T-cell (primary cell): ENCODE measurements at regions not wholly inside any gene's neighbourhood (a gene's known extent, or its start where the extent isn't known, plus 50 kb on each side); places are given as distances from the start of the nearest gene placed in this dataset.

ENCODE experiments used
- ATAC-seq, 4 experiments: fragments of 200-7000 bp in 3 of 4; fragments of 150-1000 bp in 1 of 4; cut with Tn5 transposase; replicated peaks in 1 of 4; 1 replicate in 3 of 4; 2 replicates in 1 of 4; pipeline ENCODE4 v1.10.0; 2021; ENCODE audit warnings: moderate library complexity in 3 of 4, mild to moderate bottlenecking in 2 of 4, moderate number of reproducible peaks in 1 of 4
- CTCF ChIA-PET, 2 donors: fragments of 300-600 bp; sonication (Branson Sonifier 250); formaldehyde crosslinking; loops; one replicate each; lab custom pipeline; 2022; ENCODE audit warnings: antibody characterized with exemption in 2 of 2; lab: Charles Lee
- POLR2A ChIA-PET, 2 donors: fragments of 300-600 bp; sonication (Branson Sonifier 250); formaldehyde crosslinking; loops; one replicate each; lab custom pipeline; 2022; ENCODE audit warnings: antibody characterized with exemption in 2 of 2; lab: Charles Lee
- DNase-seq, 35 experiments: peaks; one replicate each; pipeline versions ENCODE4 v3.0.0 to v3.0.0-alpha.2; 2013 to 2023
- H3K27ac ChIP-seq: one replicate; pipeline ENCODE4 v1.5.1; 2013; ENCODE audit warnings: low read length
- H3K27me3 ChIP-seq, 2 experiments: replicated peaks in 1 of 2; 1 replicate in 1 of 2; 2 replicates in 1 of 2; pipeline versions ENCODE4 v1.6.1 to v1.7.0; 2013; ENCODE audit warnings: low read length in 1 of 2, mixed read lengths in 1 of 2; ENCODE audit not compliant: control insufficient read depth in 2 of 2, insufficient read depth in 2 of 2; ENCODE audit errors: extremely low read depth in 1 of 2
- H3K36me3 ChIP-seq, 2 donors: 1 replicate in 1 of 2; 2 replicates in 1 of 2; pipeline versions ENCODE4 v1.6.1 to v1.7.0; 2013; ENCODE audit warnings: low read length in 1 of 2; ENCODE audit not compliant: control insufficient read depth in 2 of 2, insufficient read depth in 1 of 2; ENCODE audit errors: extremely low read depth in 1 of 2
- H3K4me1 ChIP-seq, 2 experiments: 1 replicate in 1 of 2; 2 replicates in 1 of 2; pipeline versions ENCODE4 v1.6.1 to v1.7.0; 2013; ENCODE audit warnings: low read length in 2 of 2, mixed read lengths in 1 of 2; ENCODE audit not compliant: insufficient read depth in 2 of 2, control insufficient read depth in 1 of 2; ENCODE audit errors: extremely low read depth in 1 of 2
- H3K4me3 ChIP-seq, 2 donors: 1 replicate in 1 of 2; 2 replicates in 1 of 2; pipeline versions ENCODE4 v1.5.1 to v1.7.0; 2013; ENCODE audit warnings: mild to moderate bottlenecking in 2 of 2, low read length in 1 of 2, moderate library complexity in 1 of 2; ENCODE audit not compliant: control insufficient read depth in 1 of 2; ENCODE audit errors: extremely low read depth in 1 of 2
- H3K9me3 ChIP-seq: 2 replicates; pipeline ENCODE4 v1.7.0; 2013
- H3K27ac Mint-ChIP-seq, 2 donors: one replicate each; pipeline ENCODE4 v1.8.0; 2020 to 2021; ENCODE audit warnings: mild to moderate bottlenecking in 2 of 2, mixed read lengths in 2 of 2
- H3K27me3 Mint-ChIP-seq, 2 donors: one replicate each; pipeline ENCODE4 v1.8.0; 2021 to 2022; ENCODE audit warnings: mixed read lengths in 2 of 2
- H3K36me3 Mint-ChIP-seq: one replicate; pipeline ENCODE4 v1.8.0; 2021; ENCODE audit warnings: mixed read lengths
- H3K4me1 Mint-ChIP-seq, 3 donors: one replicate each; pipeline ENCODE4 v1.8.0; 2020 to 2022; ENCODE audit warnings: mixed read lengths in 3 of 3, mild to moderate bottlenecking in 1 of 3
- H3K4me3 Mint-ChIP-seq, 3 donors: one replicate each; pipeline ENCODE4 v1.8.0; 2020 to 2022; ENCODE audit warnings: mild to moderate bottlenecking in 3 of 3, mixed read lengths in 3 of 3, moderate library complexity in 3 of 3
- H3K9me3 Mint-ChIP-seq, 3 donors: one replicate each; pipeline ENCODE4 v1.8.0; 2020 to 2022; ENCODE audit warnings: mixed read lengths in 3 of 3
- WGBS: methylation state at CpG from one replicate; pipeline ENCODE4 v1.1.5; 2013; ENCODE audit warnings: missing lambda C conversion rate; ENCODE audit not compliant: insufficient coverage; 5-methylcytosine and 5-hydroxymethylcytosine counted together

DNA sequence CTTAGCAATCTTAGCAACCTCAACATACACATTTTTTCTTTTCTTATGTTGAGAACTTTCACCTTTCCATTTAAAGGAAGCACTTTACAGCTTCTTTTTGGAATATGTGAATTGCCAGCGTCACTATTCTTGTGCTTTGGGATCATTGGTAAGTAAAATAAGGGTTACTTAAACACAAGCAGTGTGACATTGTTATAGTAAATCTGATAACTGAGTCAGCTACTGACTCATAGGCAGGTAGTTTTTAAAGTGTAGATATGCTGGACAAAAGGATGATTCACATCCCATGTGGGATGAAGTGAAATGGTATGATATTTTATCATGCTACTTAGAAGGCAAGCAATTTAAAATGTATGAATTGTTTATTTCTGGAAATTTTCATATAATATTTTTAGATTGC, 637.2 kb downstream of the DCDC2C start:
- Mint-ChIP-seq H3K27ac (no peak overlapping the region), H3K36me3 (no peaks in the 10 kb centered on the region), H3K9me3 (peaks cover 4 to 15% (median 8%) of the 10 kb centered on the region in 3 donors), H3K4me3 (no peak overlapping the region), H3K4me1 (no peaks in the 10 kb centered on the region), H3K27me3 (no peaks in the 10 kb centered on the region)
- Histone ChIP-seq H3K9me3 (no peaks in the 10 kb centered on the region), H3K4me1 (no peaks in the 10 kb centered on the region), H3K27ac (no peak overlapping the region), H3K4me3 (no peak overlapping the region), H3K36me3 (no peaks in the 10 kb centered on the region), H3K27me3 (no peaks in the 10 kb centered on the region)
- no CpG with 5 or more reads among the region's 1 CpG for WGBS
- ChIA-PET CTCF (no interaction called here), POLR2A (no interaction called here)
- ATAC-seq (no peak), DNase-seq (no peak)

GRCh38 chr2:4346628-4347027, 643.3 kb downstream of the DCDC2C start:
- Mint-ChIP-seq H3K4me1 (no peaks in the 10 kb centered on the region), H3K27me3 (no peaks in the 10 kb centered on the region), H3K4me3 (no peak overlapping the region), H3K36me3 (no peaks in the 10 kb centered on the region), H3K27ac (no peak overlapping the region), H3K9me3 (peaks cover 5 to 17% (median 9%) of the 10 kb centered on the region in 3 donors)
- DNase-seq, result no peak
- H3K27me3 ChIP-seq, result no peaks in the 10 kb centered on the region
- POLR2A ChIA-PET, result no interaction called here
- CTCF ChIA-PET, result no interaction called here
- no peak overlapping the region for H3K27ac ChIP-seq
- H3K4me1 ChIP-seq, result no peaks in the 10 kb centered on the region
- H3K9me3 ChIP-seq, result no peaks in the 10 kb centered on the region
- WGBS, result no CpG with 5 or more reads among the region's 1 CpG
- no peak for ATAC-seq
- H3K36me3 ChIP-seq, result no peaks in the 10 kb centered on the region
- no peak overlapping the region for H3K4me3 ChIP-seq

- Mint-ChIP-seq H3K4me3 (no peak overlapping the region), H3K36me3 (no peaks in the 10 kb centered on the region), H3K4me1 (no peaks in the 10 kb centered on the region), H3K27me3 (no peaks in the 10 kb centered on the region), H3K9me3 (peaks cover 0 to 19% (median 14%) of the 10 kb centered on the region in 3 donors), H3K27ac (no peak overlapping the region)
- H3K27me3 ChIP-seq, result no peaks in the 10 kb centered on the region
- no peak overlapping the region for H3K4me3 ChIP-seq
- WGBS, result no CpG with 5 or more reads among the region's 4 CpGs
- no peak for ATAC-seq
- no peak for DNase-seq
- H3K4me1 ChIP-seq, result no peaks in the 10 kb centered on the region
- H3K36me3 ChIP-seq, result no peaks in the 10 kb centered on the region
- ChIA-PET POLR2A (no interaction called here), CTCF (no interaction called here)
- H3K27ac ChIP-seq, result no peak overlapping the region
- H3K9me3 ChIP-seq, result no peaks in the 10 kb centered on the region
Observed at GRCh38 chr2:4353668-4354067, 650.3 kb downstream of the DCDC2C start.

- no peak overlapping the region for H3K4me3 ChIP-seq
- ChIA-PET POLR2A (no interaction called here), CTCF (interaction anchor here in 1 of 2 donors (0.6 kb wide), 1 partner anchor 228 kb away, joined by 4 read pairs; no protein-coding TSS in a partner anchor)
- H3K4me1 Mint-ChIP-seq, result no peaks in the 10 kb centered on the region
- H3K27me3 ChIP-seq, result no peaks in the 10 kb centered on the region
- peaks cover 0 to 19% (median 14%) of the 10 kb centered on the region in 3 donors for H3K9me3 Mint-ChIP-seq
- no peaks in the 10 kb centered on the region for H3K9me3 ChIP-seq
- no peaks in the 10 kb centered on the region for H3K36me3 Mint-ChIP-seq
- no peak overlapping the region for H3K27ac ChIP-seq
- H3K36me3 ChIP-seq, result no peaks in the 10 kb centered on the region
- DNase-seq (no peak), ATAC-seq (no peak)
- no peaks in the 10 kb centered on the region for H3K4me1 ChIP-seq
- WGBS, result no CpG with 5 or more reads among the region's 1 CpG
- no peak overlapping the region for H3K27ac Mint-ChIP-seq
- H3K27me3 Mint-ChIP-seq, result no peaks in the 10 kb centered on the region
- H3K4me3 Mint-ChIP-seq, result no peak overlapping the region
Observed at GRCh38 chr2:4354164-4354563, 650.8 kb downstream of the DCDC2C start.

DNA sequence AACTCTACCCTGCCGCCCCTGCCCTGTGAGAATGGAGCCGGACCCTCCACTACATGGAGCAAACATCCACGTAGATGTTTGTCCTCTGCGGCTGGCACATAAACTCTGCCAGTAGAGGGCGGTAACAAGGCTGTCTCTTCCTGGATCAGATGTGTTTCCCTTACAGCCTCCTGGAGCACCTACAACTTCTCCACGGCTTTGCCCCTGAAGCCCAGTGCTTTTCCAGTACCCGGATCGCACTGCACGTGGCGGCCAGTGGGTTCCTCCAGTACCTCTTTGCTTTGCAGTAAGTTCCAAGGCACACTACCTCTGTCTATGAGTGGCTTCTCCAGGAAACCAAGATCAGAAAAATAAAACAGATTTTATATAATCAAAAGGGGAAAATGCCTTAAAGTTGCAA, 651.3 kb downstream of the DCDC2C start:
- Mint-ChIP-seq H3K27ac (no peak overlapping the region), H3K9me3 (peaks cover 0 to 19% (median 14%) of the 10 kb centered on the region in 3 donors), H3K4me1 (no peaks in the 10 kb centered on the region), H3K4me3 (no peak overlapping the region), H3K36me3 (no peaks in the 10 kb centered on the region), H3K27me3 (no peaks in the 10 kb centered on the region)
- WGBS, result 47% methylated on average over 8 of the region's 10 CpGs
- POLR2A ChIA-PET, result no interaction called here
- CTCF ChIA-PET, result interaction anchor here in 1 of 2 donors (0.6 kb wide), 1 partner anchor 229 kb away, joined by 4 read pairs; no protein-coding TSS in a partner anchor
- ATAC-seq, result no peak
- no peak for DNase-seq
- Histone ChIP-seq H3K9me3 (no peaks in the 10 kb centered on the region), H3K27me3 (no peaks in the 10 kb centered on the region), H3K4me3 (no peak overlapping the region), H3K4me1 (no peaks in the 10 kb centered on the region), H3K36me3 (no peaks in the 10 kb centered on the region), H3K27ac (no peak overlapping the region)

DNA sequence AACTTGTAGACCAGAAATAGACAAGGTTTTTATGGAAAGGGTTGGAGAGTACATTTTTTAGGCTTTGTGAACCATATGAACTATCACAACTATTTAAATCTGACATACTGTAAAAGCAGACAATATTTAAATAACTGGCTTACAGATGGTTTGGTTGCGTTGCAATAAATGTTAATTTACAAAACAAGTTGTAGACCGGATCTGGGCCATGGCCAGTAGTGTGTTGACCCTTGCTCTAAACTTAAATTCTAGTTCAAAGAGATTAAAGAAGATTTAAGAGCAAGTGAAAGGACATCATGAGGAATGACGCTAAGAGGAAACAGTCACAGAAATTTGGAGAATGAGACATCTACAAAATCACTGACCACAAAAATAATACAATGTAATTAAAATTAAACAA, 652.7 kb downstream of the DCDC2C start:
- Histone ChIP-seq H3K27me3 (no peaks in the 10 kb centered on the region), H3K27ac (no peak overlapping the region), H3K4me3 (no peak overlapping the region), H3K4me1 (no peaks in the 10 kb centered on the region), H3K36me3 (no peaks in the 10 kb centered on the region), H3K9me3 (no peaks in the 10 kb centered on the region)
- Mint-ChIP-seq H3K27ac (no peak overlapping the region), H3K4me3 (no peak overlapping the region), H3K4me1 (no peaks in the 10 kb centered on the region), H3K36me3 (no peaks in the 10 kb centered on the region), H3K27me3 (no peaks in the 10 kb centered on the region), H3K9me3 (peaks cover 4 to 20% (median 13%) of the 10 kb centered on the region in 3 donors)
- ATAC-seq (no peak), DNase-seq (no peak)
- ChIA-PET POLR2A (no interaction called here), CTCF (no interaction called here)
- 100% methylated on average over 1 of the region's 3 CpGs for WGBS

GRCh38 chr2:4356541-4356940, 653.2 kb downstream of the DCDC2C start:
- H3K4me1 ChIP-seq, result no peaks in the 10 kb centered on the region
- Mint-ChIP-seq H3K27ac (no peak overlapping the region), H3K36me3 (no peaks in the 10 kb centered on the region), H3K4me1 (no peaks in the 10 kb centered on the region), H3K4me3 (no peak overlapping the region), H3K27me3 (no peaks in the 10 kb centered on the region), H3K9me3 (peaks cover 6 to 24% (median 13%) of the 10 kb centered on the region in 3 donors)
- no peak for ATAC-seq
- H3K9me3 ChIP-seq, result no peaks in the 10 kb centered on the region
- POLR2A ChIA-PET, result no interaction called here
- CTCF ChIA-PET, result no interaction called here
- H3K36me3 ChIP-seq, result no peaks in the 10 kb centered on the region
- WGBS, result no CpG with 5 or more reads among the region's 1 CpG
- DNase-seq, result no peak
- H3K4me3 ChIP-seq, result no peak overlapping the region
- no peak overlapping the region for H3K27ac ChIP-seq
- no peaks in the 10 kb centered on the region for H3K27me3 ChIP-seq
